ENCODE measurements at regions not wholly inside any gene's neighbourhood (a gene's known extent, or its start where the extent isn't known, plus 50 kb on each side); places are given as distances from the start of the nearest gene placed in this dataset.

GRCh38 chr14:30373053-30373452 lies 185.9 kb upstream of the G2E3 start:
- Histone ChIP-seq H3K79me2 (ENCODE audit: insufficient read depth, low read length) (no peaks in the 10 kb centered on the region), H3K9me3 (ENCODE audit: insufficient read depth, low read depth, low read length) (no peaks in the 10 kb centered on the region), H3K4me1 (ENCODE audit: insufficient read depth, low read length) (no peaks in the 10 kb centered on the region), H3K27ac (ENCODE audit: low read depth, low read length) (no peak overlapping the region), H3K4me2 (ENCODE audit: low read length) (no peak overlapping the region), H3K4me3 (ENCODE audit: insufficient read depth, low read depth, low read length) (no peak overlapping the region), H3K27me3 (ENCODE audit: insufficient read depth, low read length) (no peaks in the 10 kb centered on the region), H3K36me3 (ENCODE audit: insufficient read depth, low read length) (no peaks in the 10 kb centered on the region), H2AFZ (ENCODE audit: low read depth, low read length) (no peak overlapping the region), H4K20me1 (ENCODE audit: insufficient read depth, low read length) (no peaks in the 10 kb centered on the region), H3K9ac (ENCODE audit: low read length) (no peak overlapping the region)
- Mint-ChIP-seq H3K36me3 (ENCODE audit: low read depth, unreplicated experiment) (no peaks in the 10 kb centered on the region), H3K27me3 (ENCODE audit: low read depth, unreplicated experiment) (peaks cover 21% of the 10 kb centered on the region), H3K9me3 (ENCODE audit: unreplicated experiment) (no peaks in the 10 kb centered on the region), H3K27ac (ENCODE audit: unreplicated experiment) (no peak overlapping the region), H3K4me3 (ENCODE audit: unreplicated experiment) (no peak overlapping the region), H3K4me1 (ENCODE audit: low read depth, unreplicated experiment) (no peaks in the 10 kb centered on the region)
- TF ChIP-seq CTCF (IDR thresholded peaks at IDR 0.05; ENCODE audit: insufficient read depth, low read depth, low read length) (no peak), EZH2 (IDR thresholded peaks at IDR 0.05; ENCODE audit: insufficient read depth, low read length) (no peak)
- no peak for FAIRE-seq
- no peak for DNase-seq (ENCODE audit: low read depth)

- no peak overlapping the region for H3K4me3 Mint-ChIP-seq (ENCODE audit: unreplicated experiment)
- H3K36me3 Mint-ChIP-seq (ENCODE audit: low read depth, unreplicated experiment), result no peaks in the 10 kb centered on the region
- H3K4me1 Mint-ChIP-seq (ENCODE audit: low read depth, unreplicated experiment), result no peaks in the 10 kb centered on the region
- TF ChIP-seq CTCF (IDR thresholded peaks at IDR 0.05; ENCODE audit: insufficient read depth, low read depth, low read length) (no peak), EZH2 (IDR thresholded peaks at IDR 0.05; ENCODE audit: insufficient read depth, low read length) (no peak)
- no peak for DNase-seq (ENCODE audit: low read depth)
- H3K27ac ChIP-seq (ENCODE audit: low read depth, low read length), result no peak overlapping the region
- H3K27me3 ChIP-seq (ENCODE audit: insufficient read depth, low read length), result no peaks in the 10 kb centered on the region
- FAIRE-seq, result no peak
- H3K9me3 ChIP-seq (ENCODE audit: insufficient read depth, low read depth, low read length), result no peaks in the 10 kb centered on the region
- H3K9ac ChIP-seq (ENCODE audit: low read length), result no peak overlapping the region
- peaks cover 21% of the 10 kb centered on the region for H3K27me3 Mint-ChIP-seq (ENCODE audit: low read depth, unreplicated experiment)
- H2AFZ ChIP-seq (ENCODE audit: low read depth, low read length), result no peak overlapping the region
- H3K4me3 ChIP-seq (ENCODE audit: insufficient read depth, low read depth, low read length), result no peak overlapping the region
- H4K20me1 ChIP-seq (ENCODE audit: insufficient read depth, low read length), result no peaks in the 10 kb centered on the region
- H3K79me2 ChIP-seq (ENCODE audit: insufficient read depth, low read length), result no peaks in the 10 kb centered on the region
- no peaks in the 10 kb centered on the region for H3K36me3 ChIP-seq (ENCODE audit: insufficient read depth, low read length)
- H3K9me3 Mint-ChIP-seq (ENCODE audit: unreplicated experiment), result no peaks in the 10 kb centered on the region
- H3K27ac Mint-ChIP-seq (ENCODE audit: unreplicated experiment), result no peak overlapping the region
- no peak overlapping the region for H3K4me2 ChIP-seq (ENCODE audit: low read length)
- no peaks in the 10 kb centered on the region for H3K4me1 ChIP-seq (ENCODE audit: insufficient read depth, low read length)
Observed at GRCh38 chr14:30373526-30373925, 185.4 kb upstream of the G2E3 start.

GRCh38 chr14:30375296-30375892 lies 183.6 kb upstream of the G2E3 start:
- Mint-ChIP-seq H3K4me1 (ENCODE audit: low read depth, unreplicated experiment) (no peaks in the 10 kb centered on the region), H3K9me3 (ENCODE audit: unreplicated experiment) (no peaks in the 10 kb centered on the region), H3K27me3 (ENCODE audit: low read depth, unreplicated experiment) (peaks cover 15% of the 10 kb centered on the region), H3K36me3 (ENCODE audit: low read depth, unreplicated experiment) (no peaks in the 10 kb centered on the region), H3K4me3 (ENCODE audit: unreplicated experiment) (no peak overlapping the region), H3K27ac (ENCODE audit: unreplicated experiment) (no peak overlapping the region)
- Histone ChIP-seq H3K9me3 (ENCODE audit: insufficient read depth, low read depth, low read length) (no peaks in the 10 kb centered on the region), H3K27ac (ENCODE audit: low read depth, low read length) (no peak overlapping the region), H3K9ac (ENCODE audit: low read length) (no peak overlapping the region), H3K27me3 (ENCODE audit: insufficient read depth, low read length) (no peaks in the 10 kb centered on the region), H3K4me3 (ENCODE audit: insufficient read depth, low read depth, low read length) (no peak overlapping the region), H3K36me3 (ENCODE audit: insufficient read depth, low read length) (no peaks in the 10 kb centered on the region), H3K79me2 (ENCODE audit: insufficient read depth, low read length) (no peaks in the 10 kb centered on the region), H3K4me1 (ENCODE audit: insufficient read depth, low read length) (no peaks in the 10 kb centered on the region), H2AFZ (ENCODE audit: low read depth, low read length) (no peak overlapping the region), H3K4me2 (ENCODE audit: low read length) (no peak overlapping the region), H4K20me1 (ENCODE audit: insufficient read depth, low read length) (no peaks in the 10 kb centered on the region)
- FAIRE-seq (no peak), DNase-seq (ENCODE audit: low read depth) (peak; percentile 11)
- TF ChIP-seq EZH2 (IDR thresholded peaks at IDR 0.05; ENCODE audit: insufficient read depth, low read length) (no peak), CTCF (IDR thresholded peaks at IDR 0.05; ENCODE audit: insufficient read depth, low read depth, low read length) (peak; percentile 79)

Data from astrocyte (in vitro differentiated cells and primary cell).